ENCODE measurements at regions not wholly inside any gene's neighbourhood (a gene's known extent, or its start where the extent isn't known, plus 50 kb on each side); places are given as distances from the start of the nearest gene placed in this dataset.
A peak's percentile ranks its signal among the peaks of the same experiment; 100 is the strongest.

- no peak for DNase-seq
- peak in 1 of 2 donors; percentile 65 for ATAC-seq (ENCODE audit: low FRiP score in 2 of 2)
Observed at GRCh38 chr21:23853796-23854379, 1753.4 kb downstream of the MRPL39 start.

GRCh38 chr21:23837564-23837963 is 1769.7 kb downstream of the MRPL39 start:
- ATAC-seq (ENCODE audit: low FRiP score in 2 of 2) (no peak), DNase-seq (no peak)
- no peak for TF ChIP-seq CTCF (IDR thresholded peaks at IDR 0.05)
- no peak for TF ChIP-seq POLR2A (IDR thresholded peaks at IDR 0.05)
- TF ChIP-seq POLR2AphosphoS5 (IDR thresholded peaks at IDR 0.05) = no peak
- no peak for TF ChIP-seq EP300 (IDR thresholded peaks at IDR 0.05)
- WGBS, 2 donors = 78 to 84% methylated on average over 3 of the region's 3 CpGs
- peaks cover 0 to 6% (median 0%) of the 10 kb centered on the region in 4 donors for H3K9me3 ChIP-seq
- no peak overlapping the region for H3K27ac ChIP-seq
- no peaks in the 10 kb centered on the region for H3K4me1 ChIP-seq
- H3K4me3 ChIP-seq = no peak overlapping the region
- H3K36me3 ChIP-seq = no peaks in the 10 kb centered on the region
- H3K27me3 ChIP-seq = no peaks in the 10 kb centered on the region

More at GRCh38 chr21:23853796-23854379, 1753.4 kb downstream of the MRPL39 start:
- Histone ChIP-seq H3K27ac (no peak overlapping the region), H3K36me3 (no peaks in the 10 kb centered on the region), H3K4me3 (no peak overlapping the region), H3K27me3 (no peaks in the 10 kb centered on the region), H3K9me3 (no peaks in the 10 kb centered on the region), H3K4me1 (no peaks in the 10 kb centered on the region)
- WGBS, 2 donors = 10 to 22% methylated on average over 1 of the region's 1 CpG
- TF ChIP-seq POLR2AphosphoS5 (IDR thresholded peaks at IDR 0.05) (no peak), CTCF (IDR thresholded peaks at IDR 0.05) (peak in 3 of 6 experiments; percentile 34 to 42 (median 41)), EP300 (IDR thresholded peaks at IDR 0.05) (no peak)

GRCh38 chr21:23822760-23823159 is 1784.5 kb downstream of the MRPL39 start:
- WGBS, 2 donors = 51 to 54% methylated on average over 3 of the region's 3 CpGs
- Histone ChIP-seq H3K36me3 (no peaks in the 10 kb centered on the region), H3K4me1 (no peaks in the 10 kb centered on the region), H3K27me3 (no peaks in the 10 kb centered on the region), H3K4me3 (no peak overlapping the region), H3K9me3 (no peaks in the 10 kb centered on the region), H3K27ac (no peak overlapping the region)
- ATAC-seq (ENCODE audit: low FRiP score in 2 of 2) = no peak
- DNase-seq = no peak
- TF ChIP-seq CTCF (IDR thresholded peaks at IDR 0.05) = no peak
- no peak for TF ChIP-seq EP300 (IDR thresholded peaks at IDR 0.05)
- no peak for TF ChIP-seq POLR2AphosphoS5 (IDR thresholded peaks at IDR 0.05)

- no peak for TF ChIP-seq POLR2A (IDR thresholded peaks at IDR 0.05)
- TF ChIP-seq POLR2AphosphoS5 (IDR thresholded peaks at IDR 0.05) = no peak
- no peak for TF ChIP-seq EP300 (IDR thresholded peaks at IDR 0.05)
- TF ChIP-seq CTCF (IDR thresholded peaks at IDR 0.05) = no peak
- no peak for DNase-seq
- no peak for ATAC-seq (ENCODE audit: low FRiP score in 2 of 2)
- H3K9me3 ChIP-seq = no peaks in the 10 kb centered on the region
- H3K4me3 ChIP-seq = no peak overlapping the region
- no peaks in the 10 kb centered on the region for H3K27me3 ChIP-seq
- no peak overlapping the region for H3K27ac ChIP-seq
- H3K36me3 ChIP-seq = no peaks in the 10 kb centered on the region
- no peaks in the 10 kb centered on the region for H3K4me1 ChIP-seq
- 42 to 58% methylated on average over 1 of the region's 1 CpG for WGBS, 2 donors
Observed at GRCh38 chr21:23817337-23817736, 1789.9 kb downstream of the MRPL39 start.

- no peaks in the 10 kb centered on the region for H3K27me3 ChIP-seq
- H3K4me1 ChIP-seq = no peaks in the 10 kb centered on the region
- no peak overlapping the region for H3K27ac ChIP-seq
- 66 to 76% methylated on average over 4 of the region's 4 CpGs for WGBS, 2 donors
- DNase-seq (no peak), ATAC-seq (ENCODE audit: low FRiP score in 2 of 2) (no peak)
- H3K4me3 ChIP-seq = no peak overlapping the region
- H3K9me3 ChIP-seq = no peaks in the 10 kb centered on the region
- TF ChIP-seq EP300 (IDR thresholded peaks at IDR 0.05) (no peak), POLR2AphosphoS5 (IDR thresholded peaks at IDR 0.05) (no peak), CTCF (IDR thresholded peaks at IDR 0.05) (no peak)
- no peaks in the 10 kb centered on the region for H3K36me3 ChIP-seq
Observed at GRCh38 chr21:23812485-23812884, 1794.8 kb downstream of the MRPL39 start.
